NT2/D1 (cell line): ENCODE measurements at regions not wholly inside any gene's neighbourhood (a gene's known extent, or its start where the extent isn't known, plus 50 kb on each side); places are given as distances from the start of the nearest gene placed in this dataset.

Source experiments
- SUZ12 ChIP-seq: IDR thresholded peaks from 2 replicates; pipeline ENCODE4 v1.6.1; 2011; ENCODE audit not compliant: insufficient read length, insufficient read depth; ENCODE audit errors: extremely low read depth
- YY1 ChIP-seq: IDR thresholded peaks from 2 replicates; pipeline ENCODE4 v1.6.1; 2011; ENCODE audit not compliant: insufficient read length, insufficient read depth
- ZNF274 ChIP-seq: IDR thresholded peaks from 2 replicates; pipeline ENCODE4 v1.6.1; 2011; ENCODE audit warnings: mild to moderate bottlenecking, low read depth, low read length

- TF ChIP-seq YY1, result no peak
- TF ChIP-seq SUZ12, result no peak
- TF ChIP-seq ZNF274, result no peak
These were observed 330.0 kb downstream of the HNRNPD start for GRCh38 chr4:82043809-82044137.
